CD4-positive, alpha-beta T cell treated with Interferon alpha-2 for 1 hour (primary cell): ENCODE measurements at regions not wholly inside any gene's neighbourhood (a gene's known extent, or its start where the extent isn't known, plus 50 kb on each side); places are given as distances from the start of the nearest gene placed in this dataset.
"Not testable (repeated sequence)": the region's sequence is repeated elsewhere in the genome, so short reads cannot be mapped to it uniquely, and the experiment has no call there.

Source experiments
- DNase-seq, 2 donors: peaks; one replicate each; pipeline ENCODE4 v3.0.0-alpha.2; 2020 to 2022

DNA sequence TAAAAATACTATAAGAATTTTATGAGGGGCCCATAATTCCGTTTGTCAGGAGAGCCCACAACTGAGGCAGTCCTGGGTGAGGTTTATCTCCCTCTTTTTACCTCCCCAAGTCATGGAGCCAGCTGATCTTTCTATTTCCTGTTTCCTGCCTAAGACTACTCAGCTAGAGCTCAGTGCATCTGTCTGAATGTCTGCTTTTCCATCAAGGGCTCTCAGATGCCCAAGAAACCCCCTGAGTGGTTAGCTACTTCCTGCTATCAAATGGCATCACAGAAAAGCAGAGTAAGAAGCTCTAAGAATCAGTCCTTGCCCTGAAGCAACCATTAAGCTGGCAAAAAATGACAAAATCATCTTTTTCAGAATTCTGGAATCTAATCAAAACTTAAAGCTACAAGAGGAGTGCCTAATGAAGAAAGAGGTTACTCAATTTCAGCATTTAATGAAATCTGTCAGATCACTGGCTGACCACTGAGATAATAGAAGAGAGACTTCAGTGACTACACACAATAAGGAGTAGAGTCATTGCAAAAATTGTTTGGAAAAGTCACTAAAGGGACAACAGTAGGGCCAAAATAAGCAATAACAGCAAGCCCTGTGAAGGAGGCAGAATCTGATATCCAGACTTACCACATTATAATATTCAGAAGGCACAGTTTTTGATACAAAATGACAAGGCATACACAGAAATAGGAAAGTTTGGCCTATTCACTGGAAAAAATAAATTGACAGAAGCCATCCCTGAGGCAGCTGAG, 150.1 kb downstream of the CYB561 start:
- DNase-seq = no peak

GRCh38 chr17:63298916-63299315, 147.2 kb downstream of the CYB561 start:
- not testable (repeated sequence) for DNase-seq

DNA sequence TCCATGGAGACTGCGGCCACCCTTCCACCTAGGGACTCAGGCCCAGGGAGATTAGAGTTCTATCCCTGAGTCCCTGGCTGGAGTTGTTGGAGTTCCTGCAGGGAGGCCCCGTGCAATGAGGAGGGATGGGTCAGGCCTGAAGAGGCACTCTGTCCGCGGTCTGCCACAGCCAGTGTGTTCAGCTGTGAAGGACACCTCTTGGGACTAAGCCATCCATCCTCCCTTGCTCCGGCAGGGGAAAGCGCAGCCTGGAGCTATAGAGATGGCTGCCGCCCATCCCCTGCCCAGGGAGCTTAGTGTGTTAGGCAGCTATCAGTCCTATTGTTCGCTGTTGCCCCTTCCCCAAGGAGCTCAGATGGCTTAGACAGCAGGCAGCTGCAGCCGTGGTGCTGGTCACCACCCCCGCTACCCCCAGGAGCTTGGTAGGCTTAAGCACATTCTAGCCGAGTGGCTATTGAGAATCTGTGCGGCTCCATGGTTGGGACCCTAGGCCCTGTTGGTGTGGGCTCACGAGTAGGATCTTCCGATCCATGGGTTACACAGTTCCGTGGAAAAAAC, 141.3 kb downstream of the CYB561 start:
- no peak for DNase-seq

DNA sequence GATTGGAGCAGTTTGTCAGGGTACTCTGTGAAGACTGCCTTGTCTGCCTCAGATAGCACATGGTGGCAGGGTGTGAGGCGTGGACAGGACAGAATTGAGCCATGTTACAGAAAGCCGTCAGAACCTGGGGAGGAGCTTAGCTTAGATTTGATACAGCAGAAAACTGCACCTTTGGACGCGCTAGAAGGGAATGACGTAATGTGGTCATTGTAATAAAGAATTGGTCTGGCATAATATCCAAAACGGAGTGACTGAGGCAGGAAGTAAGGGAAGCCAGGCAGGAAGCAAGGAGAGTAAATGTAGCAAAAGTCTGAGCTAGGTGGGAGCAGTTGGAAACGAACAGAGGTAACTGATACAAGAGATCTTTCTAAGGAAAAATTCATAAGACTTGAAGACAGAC, 140.2 kb downstream of the CYB561 start:
- no peak for DNase-seq

GRCh38 chr17:63306855-63307254, 139.3 kb downstream of the CYB561 start:
- no peak for DNase-seq

DNA sequence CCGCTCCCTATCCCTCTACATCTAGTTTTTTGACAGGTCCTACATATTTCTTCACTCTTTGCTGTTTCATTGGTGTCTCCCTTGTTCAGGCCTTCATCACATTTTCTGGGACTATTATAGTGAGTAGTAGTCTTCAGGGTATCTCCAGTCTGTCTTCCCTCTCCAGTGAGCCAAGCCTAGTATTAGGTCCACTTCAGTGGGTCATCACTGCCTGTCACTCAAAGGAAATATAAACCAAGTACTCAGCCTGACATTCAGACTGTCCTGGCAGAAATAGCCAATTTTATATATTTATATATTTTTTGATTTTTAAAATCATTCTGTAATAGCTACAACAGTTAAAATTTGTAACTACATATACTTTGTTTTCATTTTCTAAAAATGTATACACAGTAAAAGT, 137.8 kb downstream of the CYB561 start:
- no peak for DNase-seq

GRCh38 chr17:63309021-63309420, 137.1 kb downstream of the CYB561 start:
- DNase-seq = no peak

DNA sequence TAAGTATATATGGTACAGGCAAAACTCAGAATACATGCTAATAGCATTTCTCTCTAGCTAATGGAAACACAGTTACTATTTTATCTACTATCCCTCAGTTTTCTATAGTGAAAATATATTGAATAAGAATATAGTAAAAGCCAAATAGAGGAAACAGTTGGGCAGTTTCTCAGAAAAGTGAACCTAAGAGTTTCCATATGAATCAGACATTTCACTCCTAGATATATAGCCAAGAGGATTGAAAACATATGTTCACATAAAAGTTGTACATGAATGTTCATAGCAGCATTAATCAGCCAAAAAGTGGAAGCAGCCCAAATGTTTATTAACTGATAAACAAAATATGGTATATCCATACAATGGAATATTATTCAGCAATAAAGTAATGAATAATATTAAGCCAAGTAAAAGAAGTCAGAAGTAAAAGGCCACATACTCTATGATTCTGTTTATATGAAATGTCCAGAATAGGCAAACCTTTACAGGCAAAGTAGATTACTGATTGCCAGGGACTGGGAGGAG, 134.6 kb downstream of the CYB561 start:
- no peak for DNase-seq

DNA sequence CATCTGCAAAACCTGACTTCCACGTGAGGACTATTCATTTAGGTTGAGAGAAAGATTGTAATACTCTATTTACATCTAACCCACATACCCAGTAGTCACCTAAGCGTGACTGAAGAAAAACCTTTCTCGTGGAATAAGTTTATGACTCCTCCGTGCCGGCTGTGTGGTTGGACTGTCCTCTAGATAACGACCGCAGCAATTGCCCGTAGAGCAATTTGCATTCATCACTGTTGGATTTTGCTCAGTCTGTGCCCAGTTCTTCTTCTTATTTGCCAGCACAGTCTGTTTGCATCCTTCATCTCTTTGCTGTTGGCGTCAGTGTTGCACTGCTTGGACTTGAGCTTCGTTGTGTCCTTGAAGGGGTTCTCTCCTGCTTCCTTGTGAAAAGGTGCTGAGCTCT, 131.3 kb downstream of the CYB561 start:
- no peak for DNase-seq

GRCh38 chr17:63316100-63316499, 130.0 kb downstream of the CYB561 start:
- no peak for DNase-seq

GRCh38 chr17:63317166-63317840, 128.8 kb downstream of the CYB561 start:
- DNase-seq = no peak

DNA sequence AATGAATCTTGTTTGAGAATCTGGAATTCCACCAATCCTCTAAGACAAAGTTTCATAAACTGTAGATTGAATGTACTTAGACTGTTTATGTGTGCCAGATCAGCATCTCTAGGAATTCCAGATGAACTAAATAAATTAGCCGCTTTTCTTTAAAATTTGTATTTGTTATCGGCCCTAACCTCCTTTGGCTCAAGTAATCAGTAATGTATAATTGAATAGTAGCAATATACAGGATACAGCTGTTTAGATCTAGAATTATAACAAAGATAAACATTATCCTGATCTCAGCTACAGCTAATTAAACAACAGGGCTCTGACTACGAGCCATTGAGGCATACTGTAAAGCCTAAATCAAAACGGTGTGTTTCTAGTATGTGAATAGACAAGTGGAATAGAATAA, 120.3 kb downstream of the CYB561 start:
- no peak for DNase-seq

- DNase-seq = no peak
Observed at GRCh38 chr17:63329876-63330275, 116.2 kb downstream of the CYB561 start.

GRCh38 chr17:63331301-63332061, 114.6 kb downstream of the CYB561 start:
- DNase-seq = no peak

DNA sequence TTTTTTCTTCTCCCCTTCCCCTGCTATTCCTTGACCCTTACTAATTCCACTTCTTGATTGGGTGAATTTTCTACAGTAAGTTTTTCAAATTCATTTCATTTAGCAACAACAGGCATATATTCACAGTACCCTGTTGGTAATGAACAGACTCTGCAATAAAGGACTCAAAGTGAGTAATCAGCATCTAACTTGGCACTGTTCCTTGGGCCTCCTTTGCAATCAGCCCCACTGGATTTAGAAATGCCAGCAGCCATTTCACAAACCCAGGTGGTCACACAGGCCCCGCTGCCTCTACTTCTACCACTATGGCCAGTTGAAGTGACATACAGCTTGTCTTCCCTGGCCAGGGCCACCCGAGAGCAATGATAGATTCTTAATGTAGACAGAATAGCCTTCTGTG, 113.8 kb downstream of the CYB561 start:
- no peak for DNase-seq

DNA sequence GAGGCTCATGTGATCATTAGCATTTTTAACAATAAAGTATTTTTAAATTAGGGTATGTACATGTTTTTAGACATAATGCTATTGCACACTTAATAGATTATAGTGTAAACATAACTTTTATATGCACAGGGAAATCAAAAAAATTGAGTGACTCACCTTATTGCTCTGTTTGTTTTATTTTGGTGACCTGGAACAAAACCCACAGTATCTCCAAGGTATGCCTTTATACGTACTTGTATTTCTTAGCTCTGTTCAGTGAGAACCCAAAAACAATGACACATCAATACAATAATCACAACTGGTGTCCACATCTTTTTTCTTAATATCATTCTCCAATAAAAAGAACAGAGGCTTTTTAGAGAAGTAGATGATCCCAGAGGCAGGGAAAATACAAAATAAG, 112.2 kb downstream of the CYB561 start:
- no peak for DNase-seq

DNA sequence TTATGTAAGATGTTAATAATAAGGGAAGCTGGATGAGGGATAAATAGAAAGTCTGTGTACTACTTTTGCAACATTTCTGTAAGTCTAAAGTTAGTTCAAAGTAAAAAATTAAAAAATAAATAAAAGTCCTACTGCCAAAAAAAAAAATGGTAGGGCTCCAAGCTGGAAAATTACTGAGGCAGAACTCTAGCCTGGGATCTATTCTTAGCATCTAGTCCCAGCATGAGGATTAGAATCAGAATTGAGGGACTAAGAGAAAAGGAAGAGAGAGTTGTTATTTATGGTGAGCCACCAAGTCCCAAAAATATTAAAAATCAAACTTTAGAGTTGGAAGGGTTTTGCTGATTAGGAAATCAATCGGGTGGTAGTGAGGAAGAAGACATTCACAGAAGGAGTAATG, 110.3 kb downstream of the CYB561 start:
- DNase-seq = no peak

DNA sequence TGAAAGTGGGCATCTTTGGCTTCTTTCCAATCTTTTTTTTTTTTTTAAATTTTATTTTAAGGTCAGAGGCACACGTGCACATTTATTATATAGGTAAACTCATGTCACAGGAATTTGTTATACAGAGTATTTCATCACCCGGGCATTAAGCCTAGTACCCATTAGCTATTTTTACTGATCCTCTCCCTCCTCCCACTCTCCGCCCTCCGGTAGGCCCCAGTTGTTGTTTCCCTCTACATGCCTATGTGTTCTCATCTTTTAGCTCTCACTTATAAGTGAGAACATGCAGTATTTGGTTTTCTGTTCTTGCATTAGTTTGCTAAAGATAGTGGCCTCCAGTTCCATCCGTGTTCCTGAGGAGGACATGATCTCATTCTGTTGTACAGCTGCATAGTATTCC, 108.5 kb downstream of the CYB561 start:
- no peak for DNase-seq

DNA sequence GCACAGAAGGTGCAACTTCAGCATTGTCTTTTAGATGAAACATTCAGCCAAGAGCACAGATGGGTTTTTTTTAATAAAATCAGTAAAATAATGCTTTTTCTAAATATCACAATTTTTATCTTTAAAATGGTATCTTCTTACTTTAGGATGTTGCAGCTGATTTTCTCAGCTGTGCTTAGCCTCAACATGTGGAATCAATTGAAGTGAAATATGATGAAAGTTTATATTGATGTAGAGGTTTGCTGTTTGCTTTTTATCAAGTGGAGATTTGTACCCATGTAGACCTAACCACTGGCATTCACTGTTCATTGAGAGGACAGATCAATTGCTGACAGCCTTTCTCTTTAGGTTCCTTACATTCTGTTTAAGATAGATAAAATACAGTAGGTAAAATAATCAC, 107.8 kb downstream of the CYB561 start:
- no peak for DNase-seq

GRCh38 chr17:63341276-63341675, 104.8 kb downstream of the CYB561 start:
- DNase-seq = no peak

- no peak for DNase-seq
Observed at GRCh38 chr17:63344383-63344782, 101.7 kb downstream of the CYB561 start.

GRCh38 chr17:63345611-63346010, 100.5 kb downstream of the CYB561 start:
- DNase-seq = no peak

GRCh38 chr17:63347475-63347874, 98.6 kb downstream of the CYB561 start:
- no peak for DNase-seq
